ENCODE measurements at regions not wholly inside any gene's neighbourhood (a gene's known extent, or its start where the extent isn't known, plus 50 kb on each side); places are given as distances from the start of the nearest gene placed in this dataset.

GRCh38 chr14:97428808-97429440 lies 631.7 kb downstream of the VRK1 start:
- Histone ChIP-seq H3K27ac (ENCODE audit: low read length) (no peak overlapping the region), H3K4me1 (ENCODE audit: control insufficient read depth, insufficient read depth, low read length) (no peaks in the 10 kb centered on the region), H3K36me3 (ENCODE audit: control insufficient read depth, insufficient read depth, low read length) (no peaks in the 10 kb centered on the region), H3K9me3 (ENCODE audit: control insufficient read depth, low read depth, low read length) (no peaks in the 10 kb centered on the region), H3K27me3 (ENCODE audit: control insufficient read depth, insufficient read depth, low read length) (no peaks in the 10 kb centered on the region), H3K4me3 (ENCODE audit: low read length) (no peak overlapping the region)
- no peak for DNase-seq
- WGBS (ENCODE audit: insufficient coverage, low lambda C conversion rate), result no CpG with 5 or more reads among the region's 2 CpGs

GRCh38 chr14:97432586-97432985 lies 635.4 kb downstream of the VRK1 start:
- Histone ChIP-seq H3K36me3 (ENCODE audit: control insufficient read depth, insufficient read depth, low read length) (no peaks in the 10 kb centered on the region), H3K4me1 (ENCODE audit: control insufficient read depth, insufficient read depth, low read length) (no peaks in the 10 kb centered on the region), H3K27me3 (ENCODE audit: control insufficient read depth, insufficient read depth, low read length) (no peaks in the 10 kb centered on the region), H3K9me3 (ENCODE audit: control insufficient read depth, low read depth, low read length) (no peaks in the 10 kb centered on the region), H3K27ac (ENCODE audit: low read length) (no peak overlapping the region), H3K4me3 (ENCODE audit: low read length) (no peak overlapping the region)
- no peak for DNase-seq
- WGBS (ENCODE audit: insufficient coverage, low lambda C conversion rate), result 80% methylated on average over 1 of the region's 6 CpGs

DNA sequence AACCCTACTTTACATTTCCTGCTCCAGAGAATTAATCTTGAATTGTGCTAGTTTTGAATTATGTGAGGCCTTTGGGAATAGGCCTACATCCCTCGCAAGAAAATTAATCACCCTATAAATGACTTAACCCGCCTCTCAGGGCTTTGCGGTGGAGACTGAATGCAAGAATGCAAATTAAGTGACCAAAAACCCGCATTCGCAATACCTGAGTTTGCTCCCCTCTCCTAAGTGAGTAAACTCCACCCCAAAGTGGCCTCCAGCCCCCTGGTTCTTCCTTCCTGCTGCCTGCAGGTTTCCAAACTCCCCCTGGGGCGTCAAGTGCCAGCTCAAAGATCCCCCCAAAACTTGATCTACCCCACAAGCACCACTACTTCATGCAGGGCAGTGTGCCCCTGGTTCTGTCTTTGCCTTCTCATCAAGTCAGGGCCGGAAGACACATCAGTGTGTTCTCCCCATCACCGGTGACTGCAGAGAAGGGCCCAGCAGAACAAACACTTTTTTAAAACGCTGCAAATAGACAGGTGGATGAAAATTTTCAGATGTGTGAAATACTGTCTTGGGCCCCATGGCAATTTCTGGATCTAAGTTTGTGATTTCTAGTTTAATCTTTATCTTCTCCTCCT lies 644.7 kb downstream of the VRK1 start:
- Histone ChIP-seq H3K4me1 (ENCODE audit: control insufficient read depth, insufficient read depth, low read length) (no peaks in the 10 kb centered on the region), H3K27me3 (ENCODE audit: control insufficient read depth, insufficient read depth, low read length) (no peaks in the 10 kb centered on the region), H3K4me3 (ENCODE audit: low read length) (no peak overlapping the region), H3K27ac (ENCODE audit: low read length) (no peak overlapping the region), H3K9me3 (ENCODE audit: control insufficient read depth, low read depth, low read length) (no peaks in the 10 kb centered on the region), H3K36me3 (ENCODE audit: control insufficient read depth, insufficient read depth, low read length) (no peaks in the 10 kb centered on the region)
- WGBS (ENCODE audit: insufficient coverage, low lambda C conversion rate), result 100% methylated on average over 1 of the region's 9 CpGs
- DNase-seq, result no peak

DNA sequence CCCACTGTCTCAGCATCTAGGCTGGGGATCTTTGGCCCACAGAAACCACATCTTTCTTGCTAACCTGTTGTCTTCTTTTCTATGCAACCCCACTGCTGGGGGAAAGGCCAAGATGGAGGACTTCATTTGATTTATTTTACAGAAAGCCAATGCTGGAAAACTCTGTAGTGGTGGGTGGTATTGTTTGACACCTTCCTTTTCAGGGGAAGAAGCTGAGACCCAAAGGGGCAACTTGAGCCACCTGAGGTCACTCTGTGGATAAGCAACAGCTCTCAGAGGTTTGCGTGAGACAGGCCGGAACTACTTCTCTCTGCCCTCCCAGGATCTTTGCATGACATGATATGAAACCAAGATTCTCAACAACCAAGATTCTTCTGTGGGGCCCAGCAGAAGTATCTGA lies 645.2 kb downstream of the VRK1 start:
- WGBS (ENCODE audit: insufficient coverage, low lambda C conversion rate), result no CpG with 5 or more reads among the region's 2 CpGs
- Histone ChIP-seq H3K27me3 (ENCODE audit: control insufficient read depth, insufficient read depth, low read length) (no peaks in the 10 kb centered on the region), H3K36me3 (ENCODE audit: control insufficient read depth, insufficient read depth, low read length) (no peaks in the 10 kb centered on the region), H3K4me3 (ENCODE audit: low read length) (no peak overlapping the region), H3K4me1 (ENCODE audit: control insufficient read depth, insufficient read depth, low read length) (no peaks in the 10 kb centered on the region), H3K27ac (ENCODE audit: low read length) (no peak overlapping the region), H3K9me3 (ENCODE audit: control insufficient read depth, low read depth, low read length) (no peaks in the 10 kb centered on the region)
- DNase-seq, result no peak

DNA sequence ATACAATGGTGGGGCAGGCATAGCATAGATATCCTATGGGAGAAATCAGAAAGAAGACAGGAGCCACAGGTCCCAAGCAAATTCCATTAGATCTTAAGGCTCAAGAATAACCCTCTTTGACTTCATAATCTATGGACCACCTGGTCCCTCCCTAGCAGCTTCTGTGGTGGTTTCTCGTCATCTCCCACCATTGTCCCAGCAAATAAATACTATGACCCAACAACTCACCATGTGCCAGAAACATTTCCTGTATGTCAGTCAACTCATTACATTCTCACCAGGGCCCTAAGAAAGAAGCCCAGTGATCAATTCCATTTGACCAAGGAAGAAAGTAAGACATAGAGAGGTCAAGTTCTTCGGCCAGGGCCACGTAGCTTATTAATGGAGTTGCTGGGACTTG lies 646.2 kb downstream of the VRK1 start:
- no CpG with 5 or more reads among the region's 3 CpGs for WGBS (ENCODE audit: insufficient coverage, low lambda C conversion rate)
- no peaks in the 10 kb centered on the region for H3K4me1 ChIP-seq (ENCODE audit: control insufficient read depth, insufficient read depth, low read length)

DNA sequence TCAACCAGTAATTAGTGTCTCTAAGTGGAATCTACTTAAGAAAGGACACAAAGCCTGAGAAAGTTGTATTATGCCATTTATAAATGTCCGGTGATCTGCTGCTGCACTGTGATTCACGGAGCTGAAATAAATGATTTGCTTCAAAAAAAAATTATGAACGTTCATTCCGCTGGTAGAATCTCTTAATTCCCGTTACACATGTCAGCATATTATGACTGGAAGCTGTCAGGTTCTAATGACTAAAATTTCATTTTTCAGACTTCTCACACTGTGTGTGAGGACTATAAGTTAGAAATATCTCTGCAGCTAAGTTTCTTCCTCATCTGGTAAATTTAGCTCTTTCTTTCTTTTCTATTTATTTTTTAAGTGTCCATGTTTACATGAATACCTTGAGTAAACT lies 647.1 kb downstream of the VRK1 start:
- Histone ChIP-seq H3K36me3 (ENCODE audit: control insufficient read depth, insufficient read depth, low read length) (no peaks in the 10 kb centered on the region), H3K27me3 (ENCODE audit: control insufficient read depth, insufficient read depth, low read length) (no peaks in the 10 kb centered on the region), H3K4me3 (ENCODE audit: low read length) (no peak overlapping the region), H3K27ac (ENCODE audit: low read length) (no peak overlapping the region), H3K4me1 (ENCODE audit: control insufficient read depth, insufficient read depth, low read length) (no peaks in the 10 kb centered on the region), H3K9me3 (ENCODE audit: control insufficient read depth, low read depth, low read length) (no peaks in the 10 kb centered on the region)
- 100% methylated on average over 2 of the region's 5 CpGs for WGBS (ENCODE audit: insufficient coverage, low lambda C conversion rate)
- no peak for DNase-seq

More for the DNA sequence above, 646.2 kb downstream of the VRK1 start:
- no peaks in the 10 kb centered on the region for H3K9me3 ChIP-seq (ENCODE audit: control insufficient read depth, low read depth, low read length)
- DNase-seq, result no peak
- H3K36me3 ChIP-seq (ENCODE audit: control insufficient read depth, insufficient read depth, low read length), result no peaks in the 10 kb centered on the region
- no peak overlapping the region for H3K27ac ChIP-seq (ENCODE audit: low read length)
- H3K4me3 ChIP-seq (ENCODE audit: low read length), result no peak overlapping the region
- H3K27me3 ChIP-seq (ENCODE audit: control insufficient read depth, insufficient read depth, low read length), result no peaks in the 10 kb centered on the region

GRCh38 chr14:97445367-97445766 lies 648.2 kb downstream of the VRK1 start:
- DNase-seq, result no peak
- no peaks in the 10 kb centered on the region for H3K36me3 ChIP-seq (ENCODE audit: control insufficient read depth, insufficient read depth, low read length)
- H3K4me3 ChIP-seq (ENCODE audit: low read length), result no peak overlapping the region
- no peaks in the 10 kb centered on the region for H3K9me3 ChIP-seq (ENCODE audit: control insufficient read depth, low read depth, low read length)
- WGBS (ENCODE audit: insufficient coverage, low lambda C conversion rate), result no CpG with 5 or more reads among the region's 7 CpGs
- H3K27me3 ChIP-seq (ENCODE audit: control insufficient read depth, insufficient read depth, low read length), result no peaks in the 10 kb centered on the region
- H3K4me1 ChIP-seq (ENCODE audit: control insufficient read depth, insufficient read depth, low read length), result no peaks in the 10 kb centered on the region
- H3K27ac ChIP-seq (ENCODE audit: low read length), result no peak overlapping the region

DNA sequence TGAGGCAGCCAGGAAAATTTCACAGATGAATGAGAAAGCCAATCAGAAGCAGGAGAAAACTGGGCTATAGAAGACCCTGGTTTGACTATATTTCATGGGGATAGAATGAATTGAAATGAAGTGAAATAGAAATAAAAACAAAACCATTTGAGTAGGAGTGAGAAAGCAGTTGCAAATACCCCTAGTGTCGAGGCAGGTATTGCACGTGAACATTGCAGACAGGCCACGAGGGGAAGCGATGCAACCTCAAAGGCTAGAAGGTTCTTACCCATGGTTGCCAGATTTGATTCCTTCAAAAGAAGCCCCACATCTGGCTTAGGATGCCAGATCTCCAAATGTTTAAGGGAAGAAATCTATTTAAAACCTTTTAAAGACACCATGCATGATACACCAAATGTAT lies 648.9 kb downstream of the VRK1 start:
- Histone ChIP-seq H3K4me3 (ENCODE audit: low read length) (no peak overlapping the region), H3K36me3 (ENCODE audit: control insufficient read depth, insufficient read depth, low read length) (no peaks in the 10 kb centered on the region), H3K27me3 (ENCODE audit: control insufficient read depth, insufficient read depth, low read length) (no peaks in the 10 kb centered on the region), H3K4me1 (ENCODE audit: control insufficient read depth, insufficient read depth, low read length) (no peaks in the 10 kb centered on the region), H3K27ac (ENCODE audit: low read length) (no peak overlapping the region), H3K9me3 (ENCODE audit: control insufficient read depth, low read depth, low read length) (no peaks in the 10 kb centered on the region)
- no CpG with 5 or more reads among the region's 4 CpGs for WGBS (ENCODE audit: insufficient coverage, low lambda C conversion rate)
- no peak for DNase-seq

DNA sequence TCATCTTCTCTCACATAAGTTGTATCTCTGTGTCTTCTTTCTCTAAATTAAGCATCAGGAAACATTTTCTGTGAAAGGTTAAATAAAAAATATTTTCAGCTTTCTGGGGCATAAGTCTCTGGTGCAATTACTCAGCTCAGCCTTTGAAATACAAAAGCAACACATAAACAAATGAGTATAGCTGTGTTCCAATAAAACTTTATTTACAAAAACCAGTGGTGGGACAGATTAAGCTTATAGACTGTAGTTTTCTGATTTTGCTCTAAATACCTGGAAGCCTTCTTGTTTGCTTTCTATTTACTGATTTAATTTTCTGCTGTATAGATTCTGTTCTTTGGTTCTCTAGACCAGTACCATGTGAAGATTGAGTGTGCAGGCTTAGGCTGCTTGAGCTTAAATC lies 655.1 kb downstream of the VRK1 start:
- Histone ChIP-seq H3K4me1 (ENCODE audit: control insufficient read depth, insufficient read depth, low read length) (peaks cover 7% of the 10 kb centered on the region), H3K4me3 (ENCODE audit: low read length) (no peak overlapping the region), H3K36me3 (ENCODE audit: control insufficient read depth, insufficient read depth, low read length) (no peaks in the 10 kb centered on the region), H3K9me3 (ENCODE audit: control insufficient read depth, low read depth, low read length) (no peaks in the 10 kb centered on the region), H3K27ac (ENCODE audit: low read length) (no peak overlapping the region), H3K27me3 (ENCODE audit: control insufficient read depth, insufficient read depth, low read length) (no peaks in the 10 kb centered on the region)
- DNase-seq, result no peak

DNA sequence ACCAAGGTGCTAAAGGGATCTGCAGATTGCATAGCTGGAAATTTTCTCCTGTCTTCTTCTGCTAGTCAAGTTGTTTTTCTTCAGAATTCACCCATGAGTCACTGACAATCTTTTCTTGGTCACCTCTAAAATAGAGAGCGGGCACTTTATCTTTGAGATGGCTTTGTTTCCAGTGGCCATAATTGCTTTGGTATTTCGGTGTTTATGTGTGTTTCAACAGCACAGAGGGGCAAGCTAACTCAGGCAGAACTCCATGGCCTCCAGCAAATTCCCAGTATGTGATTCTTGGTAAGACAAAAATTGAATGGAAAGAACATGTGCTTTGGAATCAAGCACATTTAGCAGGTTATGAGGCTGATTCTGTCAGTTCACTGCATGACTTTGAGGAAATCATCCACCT lies 656.8 kb downstream of the VRK1 start:
- no peak for DNase-seq
- Histone ChIP-seq H3K27ac (ENCODE audit: low read length) (no peak overlapping the region), H3K9me3 (ENCODE audit: control insufficient read depth, low read depth, low read length) (peaks cover 3% of the 10 kb centered on the region), H3K4me3 (ENCODE audit: low read length) (no peak overlapping the region), H3K36me3 (ENCODE audit: control insufficient read depth, insufficient read depth, low read length) (no peaks in the 10 kb centered on the region), H3K27me3 (ENCODE audit: control insufficient read depth, insufficient read depth, low read length) (no peaks in the 10 kb centered on the region), H3K4me1 (ENCODE audit: control insufficient read depth, insufficient read depth, low read length) (peaks cover 7% of the 10 kb centered on the region)
- no CpG with 5 or more reads among the region's 2 CpGs for WGBS (ENCODE audit: insufficient coverage, low lambda C conversion rate)

DNA sequence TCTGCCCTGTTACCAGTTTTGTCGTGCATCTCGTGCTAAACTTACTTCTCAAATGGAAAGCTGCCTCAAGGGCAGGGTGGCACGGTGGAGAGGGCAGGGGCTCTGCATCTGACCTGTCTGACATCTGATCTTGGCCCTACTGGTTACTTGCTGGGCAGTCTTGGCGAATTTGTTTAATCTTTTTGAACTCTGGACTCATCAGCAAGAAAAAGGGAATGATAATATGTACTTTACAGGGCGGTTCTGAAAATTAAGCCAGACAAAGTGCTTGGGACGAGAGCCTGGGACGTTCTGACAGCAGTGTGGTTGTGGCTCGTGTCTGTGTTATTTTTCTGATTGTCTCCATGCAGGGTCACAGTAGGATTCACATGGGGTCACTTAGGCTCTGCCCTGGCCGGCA lies 659.3 kb downstream of the VRK1 start:
- H3K4me1 ChIP-seq (ENCODE audit: control insufficient read depth, insufficient read depth, low read length), result peaks cover 7% of the 10 kb centered on the region
- H3K9me3 ChIP-seq (ENCODE audit: control insufficient read depth, low read depth, low read length), result peaks cover 3% of the 10 kb centered on the region
- 20% methylated on average over 2 of the region's 9 CpGs for WGBS (ENCODE audit: insufficient coverage, low lambda C conversion rate)
- no peak overlapping the region for H3K27ac ChIP-seq (ENCODE audit: low read length)
- DNase-seq, result peak in 1 of 2 donors; percentile 53
- no peaks in the 10 kb centered on the region for H3K27me3 ChIP-seq (ENCODE audit: control insufficient read depth, insufficient read depth, low read length)
- H3K4me3 ChIP-seq (ENCODE audit: low read length), result no peak overlapping the region
- H3K36me3 ChIP-seq (ENCODE audit: control insufficient read depth, insufficient read depth, low read length), result no peaks in the 10 kb centered on the region
